HUES64 (cell line): ENCODE measurements at regions not wholly inside any gene's neighbourhood (a gene's known extent, or its start where the extent isn't known, plus 50 kb on each side); places are given as distances from the start of the nearest gene placed in this dataset.

ENCODE experiments used
- H3K27ac ChIP-seq: 2 replicates; pipeline ENCODE4 v1.7.0; 2013; ENCODE audit warnings: low read depth, low read length, inconsistent platforms
- H3K27me3 ChIP-seq: 2 replicates; pipeline ENCODE4 v1.6.1; 2013; ENCODE audit warnings: mild to moderate bottlenecking, low read length; ENCODE audit not compliant: insufficient read depth
- H3K36me3 ChIP-seq: 2 replicates; pipeline ENCODE4 v1.6.1; 2013; ENCODE audit warnings: mild to moderate bottlenecking, low read length; ENCODE audit not compliant: insufficient read depth
- H3K4me1 ChIP-seq: 2 replicates; pipeline ENCODE4 v1.6.1; 2013; ENCODE audit warnings: mild to moderate bottlenecking, low read length, moderate library complexity; ENCODE audit not compliant: insufficient read depth
- H3K4me3 ChIP-seq: 2 replicates; pipeline ENCODE4 v1.5.1; 2013; ENCODE audit warnings: mild to moderate bottlenecking, low read length, moderate library complexity
- H3K9ac ChIP-seq: 2 replicates; pipeline ENCODE4 v1.6.1; 2013; ENCODE audit warnings: mild to moderate bottlenecking, low read depth, low read length
- H3K9me3 ChIP-seq: 2 replicates; pipeline ENCODE4 v1.6.1; 2013; ENCODE audit warnings: low read depth, low read length; ENCODE audit not compliant: insufficient read depth
- WGBS: fragments of 150-250, 120-280 bp; methylation state at CpG from one replicate; pipeline ENCODE4 v1.1.7; 2013; ENCODE audit warnings: missing lambda C conversion rate; 5-methylcytosine and 5-hydroxymethylcytosine counted together

DNA sequence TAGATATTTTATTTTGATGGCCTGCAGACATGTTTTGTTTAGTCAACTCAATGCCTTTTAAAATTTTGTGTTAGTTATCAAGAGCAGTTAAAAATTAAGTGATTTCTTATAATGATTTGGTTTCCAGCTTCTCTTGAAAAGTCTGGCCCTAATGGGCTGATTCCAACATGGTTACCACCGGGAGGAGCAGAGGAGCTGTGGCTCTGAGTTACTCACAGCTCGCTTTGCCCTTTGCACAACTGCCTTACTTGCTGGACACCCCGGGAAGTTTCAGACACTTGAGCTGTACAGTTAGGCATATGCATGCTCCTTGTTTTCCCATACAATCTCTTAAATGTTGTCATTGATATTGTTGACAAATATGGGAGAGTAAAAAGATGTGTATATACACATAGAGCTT is 173.1 kb upstream of the MMS22L start:
- Histone ChIP-seq H3K9me3 (no peaks in the 10 kb centered on the region), H3K9ac (no peak overlapping the region), H3K36me3 (no peaks in the 10 kb centered on the region), H3K27me3 (no peaks in the 10 kb centered on the region), H3K4me1 (no peaks in the 10 kb centered on the region), H3K4me3 (no peak overlapping the region), H3K27ac (no peak overlapping the region)
- 79% methylated on average over 3 of the region's 3 CpGs for WGBS

DNA sequence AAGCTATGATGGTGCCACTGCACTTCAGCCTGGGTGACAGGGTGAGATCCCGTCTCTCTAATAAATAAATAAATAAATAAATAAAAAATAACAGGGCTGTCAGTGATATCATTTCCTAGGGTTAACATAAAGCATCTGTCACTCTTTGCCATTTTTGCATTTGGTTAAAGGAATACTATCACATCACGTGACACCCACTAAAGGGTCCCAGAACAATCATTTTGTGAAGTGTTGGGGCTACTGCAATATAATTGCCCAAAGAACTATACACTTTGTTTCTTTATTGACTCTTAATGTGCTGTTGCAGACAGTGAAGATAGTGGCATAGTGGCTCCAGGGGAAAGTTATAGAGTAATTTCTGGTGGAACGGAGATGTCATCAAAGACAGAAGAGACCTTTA is 176.5 kb upstream of the MMS22L start:
- no peak overlapping the region for H3K27ac ChIP-seq

DNA sequence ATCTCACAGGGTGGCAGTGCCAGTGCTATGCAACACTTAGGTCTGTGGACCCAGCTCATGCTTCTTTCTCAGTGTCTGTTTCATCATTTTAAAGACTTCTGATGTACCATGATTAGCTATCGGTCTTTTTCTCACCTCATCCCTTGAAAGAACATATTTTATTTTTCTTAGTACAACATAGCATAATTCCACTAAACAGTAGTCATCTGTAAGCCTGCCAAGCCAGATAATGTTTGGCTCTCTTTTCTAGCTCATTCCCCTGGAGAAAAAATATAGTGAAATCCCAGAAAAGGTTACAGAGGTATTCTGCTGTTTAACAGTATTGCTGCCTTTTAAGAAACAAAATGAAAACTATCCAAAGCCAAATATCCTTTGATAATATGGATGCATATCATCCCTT is 177.0 kb upstream of the MMS22L start:
- Histone ChIP-seq H3K27me3 (no peaks in the 10 kb centered on the region), H3K4me1 (peaks cover 5% of the 10 kb centered on the region; the same call in 1 of the 2 replicates), H3K27ac (no peak overlapping the region), H3K4me3 (no peak overlapping the region), H3K9ac (no peak overlapping the region), H3K36me3 (no peaks in the 10 kb centered on the region), H3K9me3 (no peaks in the 10 kb centered on the region)
- WGBS: 86% methylated on average over 1 of the region's 1 CpG

More for the DNA sequence above, 176.5 kb upstream of the MMS22L start:
- Histone ChIP-seq H3K27me3 (no peaks in the 10 kb centered on the region), H3K4me1 (peaks cover 5% of the 10 kb centered on the region; the same call in 1 of the 2 replicates), H3K9ac (no peak overlapping the region), H3K36me3 (no peaks in the 10 kb centered on the region), H3K4me3 (no peak overlapping the region), H3K9me3 (no peaks in the 10 kb centered on the region)
- WGBS: 99% methylated on average over 2 of the region's 3 CpGs

GRCh38 chr6:97460394-97461080 is 177.5 kb upstream of the MMS22L start:
- no peaks in the 10 kb centered on the region for H3K9me3 ChIP-seq
- WGBS: 92% methylated on average over 7 of the region's 7 CpGs
- no peak overlapping the region for H3K4me3 ChIP-seq
- no peak overlapping the region for H3K9ac ChIP-seq
- H3K36me3 ChIP-seq: no peaks in the 10 kb centered on the region
- H3K4me1 ChIP-seq: peaks cover 5% of the 10 kb centered on the region; the same call in 1 of the 2 replicates
- no peaks in the 10 kb centered on the region for H3K27me3 ChIP-seq
- no peak overlapping the region for H3K27ac ChIP-seq

DNA sequence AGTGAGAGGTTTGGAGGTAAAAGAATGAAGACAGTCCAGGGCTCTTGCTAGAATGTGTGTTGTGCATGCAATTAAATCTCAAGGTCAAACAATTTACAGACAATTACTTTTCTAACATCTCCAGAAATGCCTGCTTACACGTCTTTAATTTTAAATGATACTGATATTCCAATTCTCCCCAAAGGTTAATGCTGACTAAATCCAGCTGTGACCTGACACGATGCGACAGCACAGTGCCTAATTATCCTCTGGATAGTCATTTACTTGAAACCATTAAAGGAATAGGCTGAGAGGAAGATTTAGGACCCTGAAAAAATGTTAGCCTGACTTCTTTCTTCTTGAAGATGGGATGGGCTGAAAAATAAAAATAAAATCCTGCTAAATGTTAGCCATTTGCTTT is 178.2 kb upstream of the MMS22L start:
- no peaks in the 10 kb centered on the region for H3K27me3 ChIP-seq
- H3K36me3 ChIP-seq: no peaks in the 10 kb centered on the region
- H3K4me3 ChIP-seq: no peak overlapping the region
- H3K27ac ChIP-seq: no peak overlapping the region
- H3K9ac ChIP-seq: no peak overlapping the region
- WGBS: 80% methylated on average over 3 of the region's 3 CpGs
- H3K9me3 ChIP-seq: no peaks in the 10 kb centered on the region
- peaks cover 11% of the 10 kb centered on the region for H3K4me1 ChIP-seq

GRCh38 chr6:97462031-97462430 is 179.0 kb upstream of the MMS22L start:
- 86% methylated on average over 1 of the region's 3 CpGs for WGBS

GRCh38 chr6:97462938-97463598 is 180.1 kb upstream of the MMS22L start:
- Histone ChIP-seq H3K36me3 (no peaks in the 10 kb centered on the region), H3K9ac (no peak overlapping the region), H3K9me3 (no peaks in the 10 kb centered on the region), H3K27me3 (no peaks in the 10 kb centered on the region), H3K4me1 (peaks cover 20% of the 10 kb centered on the region), H3K4me3 (no peak overlapping the region), H3K27ac (no peak overlapping the region)
- WGBS: 81% methylated on average over 2 of the region's 4 CpGs

More at GRCh38 chr6:97462031-97462430, 179.0 kb upstream of the MMS22L start:
- Histone ChIP-seq H3K27me3 (no peaks in the 10 kb centered on the region), H3K4me3 (no peak overlapping the region), H3K4me1 (peaks cover 19% of the 10 kb centered on the region), H3K9ac (no peak overlapping the region), H3K36me3 (no peaks in the 10 kb centered on the region), H3K9me3 (no peaks in the 10 kb centered on the region), H3K27ac (no peak overlapping the region)

DNA sequence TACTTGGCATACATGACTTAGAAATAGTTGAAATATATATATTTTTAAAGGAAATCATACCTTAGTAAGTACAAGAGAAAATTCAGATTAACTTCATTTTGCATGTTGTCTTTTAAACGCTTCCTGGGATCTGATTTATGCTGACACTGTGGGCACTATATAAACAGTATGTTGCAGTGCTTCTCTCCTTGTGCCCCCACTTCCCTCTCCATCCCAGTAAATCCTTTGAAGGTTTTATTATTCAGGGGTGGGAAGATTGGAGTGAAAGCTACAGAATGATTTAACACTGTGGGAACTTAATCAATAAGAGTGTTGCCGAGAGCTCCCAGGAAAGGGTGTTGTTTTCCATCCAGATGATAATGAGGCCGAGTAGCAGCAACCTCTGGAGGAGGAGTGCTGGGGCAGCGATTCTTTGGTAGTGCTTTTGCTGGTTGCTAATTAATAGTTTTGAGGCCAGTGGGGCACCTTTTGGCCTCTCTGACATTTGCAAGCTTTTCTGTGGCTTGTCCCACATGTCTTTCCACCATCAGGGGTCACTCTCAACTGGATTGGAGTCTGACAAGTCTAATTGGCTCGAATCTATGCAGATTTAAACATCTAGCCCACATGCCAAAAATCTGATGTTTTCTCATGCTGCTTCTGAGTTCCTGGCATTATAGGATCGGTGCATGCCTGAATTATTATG is 183.0 kb upstream of the MMS22L start:
- no peaks in the 10 kb centered on the region for H3K36me3 ChIP-seq
- peaks cover 20% of the 10 kb centered on the region for H3K4me1 ChIP-seq
- H3K9me3 ChIP-seq: no peaks in the 10 kb centered on the region
- no peak overlapping the region for H3K27ac ChIP-seq
- H3K4me3 ChIP-seq: no peak overlapping the region
- no peak overlapping the region for H3K9ac ChIP-seq
- no peaks in the 10 kb centered on the region for H3K27me3 ChIP-seq
- WGBS: 33% methylated on average over 6 of the region's 6 CpGs

DNA sequence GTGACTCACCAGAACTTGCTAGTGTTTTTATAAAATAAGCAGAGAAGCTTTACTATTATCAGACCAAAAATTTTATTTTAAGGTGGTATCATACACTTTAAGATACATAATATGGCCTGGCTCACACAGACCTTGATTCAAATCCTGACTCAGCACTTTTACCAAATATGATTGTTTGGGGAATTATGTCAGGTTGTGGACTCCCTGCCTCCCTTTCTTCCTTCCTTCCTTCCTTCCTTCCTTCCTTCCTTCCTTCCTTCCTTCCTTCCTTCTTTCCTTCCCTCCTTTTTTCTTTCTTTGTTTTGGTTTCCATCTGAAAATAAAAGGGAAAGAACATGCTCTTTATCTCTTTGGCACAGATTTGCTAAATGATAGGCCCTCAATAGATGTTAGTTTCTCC is 186.0 kb upstream of the MMS22L start:
- H3K36me3 ChIP-seq: no peaks in the 10 kb centered on the region
- H3K4me3 ChIP-seq: no peak overlapping the region
- H3K4me1 ChIP-seq: peaks cover 15% of the 10 kb centered on the region
- no peak overlapping the region for H3K9ac ChIP-seq
- H3K27me3 ChIP-seq: no peaks in the 10 kb centered on the region
- no peaks in the 10 kb centered on the region for H3K9me3 ChIP-seq
- no peak overlapping the region for H3K27ac ChIP-seq

DNA sequence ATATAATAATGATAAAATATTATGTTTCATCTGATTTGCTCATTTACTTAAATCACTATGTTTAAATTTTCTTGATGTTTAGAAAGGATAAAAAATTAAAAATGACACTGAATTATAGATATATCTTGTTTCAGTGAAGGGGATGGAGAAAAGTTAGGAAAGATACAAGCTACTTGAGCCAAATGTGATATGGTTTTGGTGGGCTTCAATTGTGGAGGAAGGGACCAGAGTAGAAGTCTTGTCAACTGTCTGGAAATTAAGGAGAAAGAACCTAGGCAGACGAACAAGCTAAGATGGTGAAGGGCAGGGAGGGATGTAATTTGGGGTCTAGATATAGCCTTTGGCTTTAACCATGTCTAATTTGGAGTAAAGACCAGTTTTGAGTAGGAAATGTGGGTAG is 186.4 kb upstream of the MMS22L start:
- WGBS: 96% methylated on average over 1 of the region's 1 CpG

DNA sequence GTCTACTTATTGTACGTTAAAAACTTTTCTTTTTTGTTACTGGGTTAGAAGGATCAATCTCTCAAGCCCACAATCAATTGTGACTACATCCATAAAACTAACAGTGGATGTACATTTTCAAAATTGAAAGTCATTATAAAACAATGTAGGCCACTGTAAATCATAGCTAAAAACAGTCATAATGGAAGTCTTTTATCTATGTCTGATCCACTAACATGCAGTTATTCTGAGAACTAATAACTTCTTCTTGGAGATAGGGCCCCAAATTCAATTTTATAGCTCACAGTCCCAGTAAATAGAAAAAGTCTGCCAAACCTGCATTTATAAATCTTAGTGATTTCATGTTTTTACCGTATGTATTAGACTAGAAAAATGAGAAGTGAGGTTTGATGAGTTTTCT is 187.3 kb upstream of the MMS22L start:
- 100% methylated on average over 1 of the region's 2 CpGs for WGBS

More for the DNA sequence above, 186.4 kb upstream of the MMS22L start:
- Histone ChIP-seq H3K4me1 (peaks cover 15% of the 10 kb centered on the region), H3K9me3 (no peaks in the 10 kb centered on the region), H3K4me3 (no peak overlapping the region), H3K27ac (no peak overlapping the region), H3K27me3 (no peaks in the 10 kb centered on the region), H3K9ac (no peak overlapping the region), H3K36me3 (no peaks in the 10 kb centered on the region)

More for the DNA sequence above, 187.3 kb upstream of the MMS22L start:
- Histone ChIP-seq H3K4me1 (peaks cover 15% of the 10 kb centered on the region), H3K27ac (no peak overlapping the region), H3K9ac (no peak overlapping the region), H3K36me3 (no peaks in the 10 kb centered on the region), H3K4me3 (no peak overlapping the region), H3K9me3 (no peaks in the 10 kb centered on the region), H3K27me3 (no peaks in the 10 kb centered on the region)
